GM21529 (cell line): ENCODE measurements at regions not wholly inside any gene's neighbourhood (a gene's known extent, or its start where the extent isn't known, plus 50 kb on each side); places are given as distances from the start of the nearest gene placed in this dataset.

Source experiments
- ATAC-seq: cut with Tn5 transposase; IDR thresholded peaks from one replicate; pipeline ENCODE4 v1.9.1; 2021; ENCODE audit not compliant: unreplicated experiment

GRCh38 chr6:16857969-16858592, 96.8 kb upstream of the ATXN1 start:
- no peak for ATAC-seq

- ATAC-seq = peak; percentile 51
Measured at GRCh38 chr6:16855460-16855859, 94.2 kb upstream of the ATXN1 start.

GRCh38 chr6:16854986-16855385, 93.7 kb upstream of the ATXN1 start:
- peak; percentile 85 for ATAC-seq

GRCh38 chr6:16852671-16853070, 91.4 kb upstream of the ATXN1 start:
- no peak for ATAC-seq

GRCh38 chr6:16851758-16852157, 90.5 kb upstream of the ATXN1 start:
- ATAC-seq = peak; percentile 39

GRCh38 chr6:16851044-16851540, 89.8 kb upstream of the ATXN1 start:
- ATAC-seq = no peak

GRCh38 chr6:16850681-16851026, 89.4 kb upstream of the ATXN1 start:
- no peak for ATAC-seq

- ATAC-seq = no peak
Measured at GRCh38 chr6:16849988-16850680, 88.9 kb upstream of the ATXN1 start.

- ATAC-seq = no peak
Measured at GRCh38 chr6:16849280-16849987, 88.2 kb upstream of the ATXN1 start.

GRCh38 chr6:16846399-16846778, 85.1 kb upstream of the ATXN1 start:
- ATAC-seq = no peak

- no peak for ATAC-seq
Measured at GRCh38 chr6:16844183-16844582, 82.9 kb upstream of the ATXN1 start.

- ATAC-seq = no peak
Measured at GRCh38 chr6:16842676-16843075, 81.4 kb upstream of the ATXN1 start.

GRCh38 chr6:16841241-16841640, 80.0 kb upstream of the ATXN1 start:
- ATAC-seq = no peak

- peak; percentile 48 for ATAC-seq
Measured at GRCh38 chr6:16840725-16841124, 79.5 kb upstream of the ATXN1 start.

GRCh38 chr6:16840291-16840690, 79.0 kb upstream of the ATXN1 start:
- ATAC-seq = no peak

GRCh38 chr6:16839631-16840179, 78.4 kb upstream of the ATXN1 start:
- no peak for ATAC-seq

GRCh38 chr6:16837217-16837972, 76.1 kb upstream of the ATXN1 start:
- ATAC-seq = no peak

GRCh38 chr6:16836144-16836981, 75.1 kb upstream of the ATXN1 start:
- peak; percentile 84 for ATAC-seq

- ATAC-seq = no peak
Measured at GRCh38 chr6:16834242-16834641, 73.0 kb upstream of the ATXN1 start.

- ATAC-seq = no peak
Measured at GRCh38 chr6:16832721-16833120, 71.5 kb upstream of the ATXN1 start.
